ENCODE measurements at regions not wholly inside any gene's neighbourhood (a gene's known extent, or its start where the extent isn't known, plus 50 kb on each side); places are given as distances from the start of the nearest gene placed in this dataset.

DNA sequence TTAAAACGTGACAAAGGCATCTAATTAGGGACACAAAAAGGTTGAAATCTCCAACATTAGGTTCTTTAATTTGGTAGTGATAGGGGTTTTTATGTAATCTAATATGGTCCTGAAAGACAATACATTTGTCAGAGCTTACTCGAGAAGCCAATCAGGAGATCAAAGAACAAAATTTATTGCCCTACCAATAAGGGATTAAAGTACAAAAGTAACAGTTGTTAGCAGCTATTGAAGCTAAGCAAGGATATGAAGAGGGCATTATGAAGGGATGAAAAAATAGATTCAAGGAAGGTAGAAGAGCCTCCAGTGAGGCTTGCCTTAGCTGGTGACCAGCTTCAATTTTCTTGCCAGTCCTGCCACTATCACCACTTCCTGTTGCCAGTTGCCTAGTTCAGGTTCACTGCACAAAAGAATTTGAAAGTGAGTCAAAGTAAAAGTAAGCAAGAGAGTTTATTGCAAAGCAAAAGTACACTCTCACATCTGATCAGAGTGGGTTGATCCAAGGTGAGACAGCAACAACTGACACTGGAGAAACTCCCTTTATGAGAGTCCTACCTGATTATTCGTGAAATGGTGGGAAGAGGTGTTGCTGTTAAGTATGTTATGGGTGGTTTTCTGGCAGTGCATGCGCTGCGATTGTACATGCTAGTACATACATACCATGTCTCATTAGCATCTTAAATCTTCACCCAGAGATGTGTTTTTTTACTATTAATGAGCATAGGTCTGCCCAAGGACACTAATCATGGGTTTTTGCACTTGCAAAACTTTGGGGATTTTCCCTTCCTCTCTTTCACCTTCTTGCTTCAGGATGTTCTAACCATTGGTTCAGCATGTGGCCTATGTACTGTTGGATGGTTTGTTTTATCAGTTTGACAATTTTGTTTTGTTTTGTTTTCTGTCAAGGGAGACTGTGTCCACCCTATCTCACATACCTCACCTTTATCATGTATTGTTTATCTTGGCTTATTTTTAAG is 263.2 kb upstream of the ITM2A start:
- H3K9me3 ChIP-seq = no peaks in the 10 kb centered on the region
- H3K4me3 ChIP-seq = no peak overlapping the region
- ATAC-seq (no peak), DNase-seq (ENCODE audit: low read depth in 1 of 2, low spot score in 1 of 2) (no peak), FAIRE-seq (peak; percentile 86)
- POLR2A ChIA-PET = no interaction called here
- CTCF ChIA-PET = no interaction called here
- 10% methylated on average over 5 of the region's 5 CpGs for WGBS (ENCODE audit: missing lambda C conversion rate)
- H3K27ac ChIP-seq = no peak overlapping the region
- no peaks in the 10 kb centered on the region for H3K4me1 ChIP-seq
- H3K4me2 ChIP-seq = no peak overlapping the region
- no peak for TF ChIP-seq RARB (CRISPR knock-in tag; IDR thresholded peaks at IDR 0.05)

DNA sequence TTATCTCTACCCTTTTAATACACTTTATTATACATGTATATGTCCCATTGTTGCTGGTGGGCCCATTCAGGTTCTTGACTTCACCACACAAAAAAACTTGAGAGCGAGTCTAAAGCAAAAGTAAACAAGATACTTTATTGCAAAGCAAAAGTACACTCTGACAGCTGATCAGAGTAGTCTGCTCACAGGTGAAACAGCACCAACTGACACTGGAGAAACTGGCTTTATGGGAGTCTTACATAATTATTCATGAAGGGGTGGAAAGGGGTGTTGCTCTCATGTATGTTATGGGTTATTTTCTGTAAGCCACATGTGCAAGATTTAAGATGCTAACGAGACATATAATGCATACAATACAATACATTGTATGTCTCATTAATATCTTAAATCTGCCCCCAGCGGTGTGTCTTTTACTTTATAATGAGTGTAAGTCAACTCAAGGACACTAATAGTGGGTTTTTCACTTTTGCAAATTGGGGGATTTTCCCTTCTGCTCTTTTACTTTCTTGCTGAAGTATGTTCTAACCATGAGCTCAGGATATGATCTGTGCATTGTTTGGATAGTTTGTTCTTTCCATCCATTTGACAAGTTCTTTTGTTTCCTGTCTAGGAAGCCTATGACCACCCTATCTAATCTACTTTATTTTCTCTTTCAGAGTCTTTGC is 256.1 kb upstream of the ITM2A start:
- no peak overlapping the region for H3K27ac ChIP-seq
- H3K4me3 ChIP-seq = no peak overlapping the region
- H3K9me3 ChIP-seq = no peaks in the 10 kb centered on the region
- H3K4me2 ChIP-seq = no peak overlapping the region
- no peak for FAIRE-seq
- 0% methylated on average over 3 of the region's 3 CpGs for WGBS (ENCODE audit: missing lambda C conversion rate)
- no peak for DNase-seq (ENCODE audit: low read depth in 1 of 2, low spot score in 1 of 2)
- ChIA-PET CTCF (no interaction called here), POLR2A (no interaction called here)
- ATAC-seq = no peak
- TF ChIP-seq CBX2 (IDR thresholded peaks at IDR 0.05; ENCODE audit: borderline replicate concordance, low read depth) = no peak
- no peak for TF ChIP-seq RARB (CRISPR knock-in tag; IDR thresholded peaks at IDR 0.05)
- no peak for TF ChIP-seq HOXB13 (CRISPR knock-in tag; IDR thresholded peaks at IDR 0.05; ENCODE audit: low read depth)
- no peak for TF ChIP-seq CHD2 (IDR thresholded peaks at IDR 0.05; ENCODE audit: low read length, partially characterized antibody)
- no peak for TF ChIP-seq NPAS2 (CRISPR knock-in tag; IDR thresholded peaks at IDR 0.05; ENCODE audit: borderline replicate concordance)
- TF ChIP-seq, protein P1, sequence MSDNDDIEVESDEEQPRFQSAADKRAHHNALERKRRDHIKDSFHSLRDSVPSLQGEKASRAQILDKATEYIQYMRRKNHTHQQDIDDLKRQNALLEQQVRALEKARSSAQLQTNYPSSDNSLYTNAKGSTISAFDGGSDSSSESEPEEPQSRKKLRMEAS (IDR thresholded peaks at IDR 0.05) = no peak
- no peak for TF ChIP-seq CEBPB (IDR thresholded peaks at IDR 0.05)
- TF ChIP-seq POLR2AphosphoS2 (conservative IDR thresholded peaks at IDR 0.05; ENCODE audit: low read length) = no peak
- no peak for TF ChIP-seq FOSL2 (IDR thresholded peaks at IDR 0.05)
- no peak for TF ChIP-seq FOSL2 (CRISPR knock-in tag; IDR thresholded peaks at IDR 0.05)
- TF ChIP-seq, protein P2, sequence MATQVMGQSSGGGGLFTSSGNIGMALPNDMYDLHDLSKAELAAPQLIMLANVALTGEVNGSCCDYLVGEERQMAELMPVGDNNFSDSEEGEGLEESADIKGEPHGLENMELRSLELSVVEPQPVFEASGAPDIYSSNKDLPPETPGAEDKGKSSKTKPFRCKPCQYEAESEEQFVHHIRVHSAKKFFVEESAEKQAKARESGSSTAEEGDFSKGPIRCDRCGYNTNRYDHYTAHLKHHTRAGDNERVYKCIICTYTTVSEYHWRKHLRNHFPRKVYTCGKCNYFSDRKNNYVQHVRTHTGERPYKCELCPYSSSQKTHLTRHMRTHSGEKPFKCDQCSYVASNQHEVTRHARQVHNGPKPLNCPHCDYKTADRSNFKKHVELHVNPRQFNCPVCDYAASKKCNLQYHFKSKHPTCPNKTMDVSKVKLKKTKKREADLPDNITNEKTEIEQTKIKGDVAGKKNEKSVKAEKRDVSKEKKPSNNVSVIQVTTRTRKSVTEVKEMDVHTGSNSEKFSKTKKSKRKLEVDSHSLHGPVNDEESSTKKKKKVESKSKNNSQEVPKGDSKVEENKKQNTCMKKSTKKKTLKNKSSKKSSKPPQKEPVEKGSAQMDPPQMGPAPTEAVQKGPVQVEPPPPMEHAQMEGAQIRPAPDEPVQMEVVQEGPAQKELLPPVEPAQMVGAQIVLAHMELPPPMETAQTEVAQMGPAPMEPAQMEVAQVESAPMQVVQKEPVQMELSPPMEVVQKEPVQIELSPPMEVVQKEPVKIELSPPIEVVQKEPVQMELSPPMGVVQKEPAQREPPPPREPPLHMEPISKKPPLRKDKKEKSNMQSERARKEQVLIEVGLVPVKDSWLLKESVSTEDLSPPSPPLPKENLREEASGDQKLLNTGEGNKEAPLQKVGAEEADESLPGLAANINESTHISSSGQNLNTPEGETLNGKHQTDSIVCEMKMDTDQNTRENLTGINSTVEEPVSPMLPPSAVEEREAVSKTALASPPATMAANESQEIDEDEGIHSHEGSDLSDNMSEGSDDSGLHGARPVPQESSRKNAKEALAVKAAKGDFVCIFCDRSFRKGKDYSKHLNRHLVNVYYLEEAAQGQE (IDR thresholded peaks at IDR 0.05) = no peak
- no peak for TF ChIP-seq HEYL (CRISPR knock-in tag; IDR thresholded peaks at IDR 0.05)
- no peak for TF ChIP-seq ZFP36 (IDR thresholded peaks at IDR 0.05; ENCODE audit: borderline replicate concordance, partially characterized antibody)
- TF ChIP-seq, protein P3, sequence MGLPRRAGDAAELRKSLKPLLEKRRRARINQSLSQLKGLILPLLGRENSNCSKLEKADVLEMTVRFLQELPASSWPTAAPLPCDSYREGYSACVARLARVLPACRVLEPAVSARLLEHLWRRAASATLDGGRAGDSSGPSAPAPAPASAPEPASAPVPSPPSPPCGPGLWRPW (IDR thresholded peaks at IDR 0.05) = no peak
- TF ChIP-seq ZSCAN20 (CRISPR knock-in tag; IDR thresholded peaks at IDR 0.05) = no peak
- TF ChIP-seq JUNB (IDR thresholded peaks at IDR 0.05) = no peak
- TF ChIP-seq, protein P4, sequence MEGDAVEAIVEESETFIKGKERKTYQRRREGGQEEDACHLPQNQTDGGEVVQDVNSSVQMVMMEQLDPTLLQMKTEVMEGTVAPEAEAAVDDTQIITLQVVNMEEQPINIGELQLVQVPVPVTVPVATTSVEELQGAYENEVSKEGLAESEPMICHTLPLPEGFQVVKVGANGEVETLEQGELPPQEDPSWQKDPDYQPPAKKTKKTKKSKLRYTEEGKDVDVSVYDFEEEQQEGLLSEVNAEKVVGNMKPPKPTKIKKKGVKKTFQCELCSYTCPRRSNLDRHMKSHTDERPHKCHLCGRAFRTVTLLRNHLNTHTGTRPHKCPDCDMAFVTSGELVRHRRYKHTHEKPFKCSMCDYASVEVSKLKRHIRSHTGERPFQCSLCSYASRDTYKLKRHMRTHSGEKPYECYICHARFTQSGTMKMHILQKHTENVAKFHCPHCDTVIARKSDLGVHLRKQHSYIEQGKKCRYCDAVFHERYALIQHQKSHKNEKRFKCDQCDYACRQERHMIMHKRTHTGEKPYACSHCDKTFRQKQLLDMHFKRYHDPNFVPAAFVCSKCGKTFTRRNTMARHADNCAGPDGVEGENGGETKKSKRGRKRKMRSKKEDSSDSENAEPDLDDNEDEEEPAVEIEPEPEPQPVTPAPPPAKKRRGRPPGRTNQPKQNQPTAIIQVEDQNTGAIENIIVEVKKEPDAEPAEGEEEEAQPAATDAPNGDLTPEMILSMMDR (IDR thresholded peaks at IDR 0.05) = no peak
- no peak for TF ChIP-seq RFX5 (IDR thresholded peaks at IDR 0.05)
- TF ChIP-seq HOXA7 (CRISPR knock-in tag; IDR thresholded peaks at IDR 0.05) = no peak
- H3K4me1 ChIP-seq = no peaks in the 10 kb centered on the region

Data from A549 (cell line).